ENCODE measurements at regions not wholly inside any gene's neighbourhood (a gene's known extent, or its start where the extent isn't known, plus 50 kb on each side); places are given as distances from the start of the nearest gene placed in this dataset.

GRCh38 chr10:131574363-131574706, 262.8 kb upstream of the TCERG1L start:
- Histone ChIP-seq H3K27me3 (replicated peaks in 1 of 2; ENCODE audit: control insufficient read depth in 2 of 2, insufficient read depth in 2 of 2, low read length in 1 of 2) (no peaks in the 10 kb centered on the region), H3K4me1 (ENCODE audit: control insufficient read depth, insufficient read depth, low read length) (no peaks in the 10 kb centered on the region), H2AFZ (ENCODE audit: control insufficient read depth, low read depth, low read length) (no peak overlapping the region), H3K4me3 (no peak overlapping the region), H3K4me2 (ENCODE audit: control insufficient read depth, insufficient read depth) (no peak overlapping the region), H3K36me3 (ENCODE audit: control insufficient read depth in 2 of 2, insufficient read depth in 2 of 2, low read length in 1 of 2) (no peaks in the 10 kb centered on the region), H3K79me2 (ENCODE audit: control insufficient read depth, insufficient read depth, low read length) (no peaks in the 10 kb centered on the region), H3K27ac (ENCODE audit: control insufficient read depth, insufficient read depth) (no peak overlapping the region), H4K20me1 (ENCODE audit: control insufficient read depth, insufficient read depth) (no peaks in the 10 kb centered on the region), H3K9ac (ENCODE audit: control insufficient read depth, insufficient read depth, low read length) (no peak overlapping the region), H3K9me3 (replicated peaks; ENCODE audit: control insufficient read depth, insufficient read depth, low read length) (no peaks in the 10 kb centered on the region)
- in situ Hi-C loops (cut with MboI), result no loop called here
- ChIA-PET CTCF (no interaction called here), POLR2A (no interaction called here), SMC1A (ENCODE audit: uncharacterized antibody, unreplicated experiment) (interaction anchor here (1.3 kb wide), 1 partner anchor 9 kb away, joined by 4 read pairs; no protein-coding TSS in a partner anchor), RAD21 (ENCODE audit: unreplicated experiment) (no interaction called here)
- intact Hi-C loops (cut with micrococcal nuclease; ENCODE audit: unreplicated experiment), result no loop called here
- TF ChIP-seq CBFB (IDR thresholded peaks at IDR 0.05; ENCODE audit: low read depth) (no peak), JUNB (IDR thresholded peaks at IDR 0.05) (no peak), POLR2AphosphoS5 (IDR thresholded peaks at IDR 0.05; ENCODE audit: low read length) (no peak), SREBF1 (IDR thresholded peaks at IDR 0.05; ENCODE audit: low read length) (no peak), TCF7 (IDR thresholded peaks at IDR 0.05; ENCODE audit: borderline replicate concordance) (no peak), MXI1 (IDR thresholded peaks at IDR 0.05; ENCODE audit: low read depth, low read length) (no peak), RAD51 (IDR thresholded peaks at IDR 0.05) (no peak), BACH1 (IDR thresholded peaks at IDR 0.05; ENCODE audit: borderline replicate concordance) (no peak), PML (IDR thresholded peaks at IDR 0.05; ENCODE audit: low read length) (no peak), DPF2 (IDR thresholded peaks at IDR 0.05) (no peak), CTCF (IDR thresholded peaks at IDR 0.05 in 2 of 3, conservative IDR thresholded peaks at IDR 0.05 in 1 of 3; ENCODE audit: control insufficient read depth in 2 of 3, extremely low read depth in 1 of 3, insufficient read depth in 1 of 3, low read depth in 3 of 3, low read length in 3 of 3) (no peak), STAT1 (conservative IDR thresholded peaks at IDR 0.05) (no peak)
- 11% methylated on average over 7 of the region's 7 CpGs for WGBS (ENCODE audit: insufficient coverage, insufficient replicate concordance, low lambda C conversion rate, missing lambda C conversion rate)
- ATAC-seq (no peak), FAIRE-seq (no peak), DNase-seq (ENCODE audit: low read depth, low spot score) (no peak)
- no TSS peak for BruUV-seq (replicated peaks)
